Naive thymus-derived CD4-positive, alpha-beta T cell (primary cell): ENCODE measurements at regions not wholly inside any gene's neighbourhood (a gene's known extent, or its start where the extent isn't known, plus 50 kb on each side); places are given as distances from the start of the nearest gene placed in this dataset.

Experiments used
- ATAC-seq: fragments of 150-1000 bp; cut with Tn5 transposase; 2 replicates; pipeline ENCODE4 v1.10.0; 2021; ENCODE audit warnings: mild to moderate bottlenecking, moderate library complexity
- CTCF ChIA-PET: fragments of 350-600 bp; sonication (Branson Sonifier 250); formaldehyde crosslinking; loops from one replicate; lab custom pipeline; 2021; ENCODE audit warnings: antibody characterized with exemption; lab: Charles Lee
- POLR2A ChIA-PET: fragments of 350-600 bp; sonication (Branson Sonifier 250); formaldehyde crosslinking; loops from one replicate; lab custom pipeline; 2021; ENCODE audit warnings: antibody characterized with exemption, inconsistent platforms; lab: Charles Lee
- DNase-seq, 9 donors: peaks; one replicate each; pipeline versions ENCODE4 v3.0.0 to v3.0.0-alpha.2; 2020 to 2022; ENCODE audit warnings: mixed read lengths in 1 of 9
- H3K27ac ChIP-seq: one replicate; pipeline ENCODE4 v1.7.0; 2013; ENCODE audit warnings: mild to moderate bottlenecking, low read depth, low read length, moderate library complexity
- H3K27me3 ChIP-seq, 2 donors: one replicate each; pipeline ENCODE4 v1.7.0; 2013; ENCODE audit warnings: low read length in 2 of 2, mild to moderate bottlenecking in 2 of 2, moderate library complexity in 2 of 2; ENCODE audit not compliant: control insufficient read depth in 2 of 2, insufficient read depth in 2 of 2
- H3K36me3 ChIP-seq, 3 experiments: 1 replicate in 2 of 3; 2 replicates in 1 of 3; pipeline ENCODE4 v1.7.0; 2013; ENCODE audit warnings: low read length in 3 of 3, mild to moderate bottlenecking in 3 of 3, moderate library complexity in 1 of 3; ENCODE audit not compliant: insufficient read depth in 3 of 3, control insufficient read depth in 2 of 3
- H3K4me1 ChIP-seq, 2 donors: one replicate each; pipeline ENCODE4 v1.7.0; 2013; ENCODE audit warnings: low read length in 2 of 2, mild to moderate bottlenecking in 2 of 2, moderate library complexity in 1 of 2; ENCODE audit not compliant: control insufficient read depth in 2 of 2, insufficient read depth in 2 of 2
- H3K4me3 ChIP-seq: 2 replicates; pipeline ENCODE4 v1.7.0; 2013; ENCODE audit warnings: mild to moderate bottlenecking, low read length
- H3K9me3 ChIP-seq, 3 experiments: 1 replicate in 2 of 3; 2 replicates in 1 of 3; pipeline ENCODE4 v1.7.0; 2013; ENCODE audit warnings: low read length in 3 of 3; ENCODE audit not compliant: control insufficient read depth in 2 of 3
- H3K27ac Mint-ChIP-seq, 9 donors: one replicate each; pipeline ENCODE4 v1.8.0; 2020 to 2022; ENCODE audit warnings: mixed read lengths in 9 of 9, mild to moderate bottlenecking in 8 of 9, moderate library complexity in 5 of 9, inconsistent platforms in 2 of 9
- H3K27me3 Mint-ChIP-seq, 5 donors: one replicate each; pipeline ENCODE4 v1.8.0; 2021 to 2022; ENCODE audit warnings: mixed read lengths in 5 of 5, mild to moderate bottlenecking in 1 of 5
- H3K36me3 Mint-ChIP-seq, 5 donors: one replicate each; pipeline ENCODE4 v1.8.0; 2020 to 2022; ENCODE audit warnings: mixed read lengths in 5 of 5, mild to moderate bottlenecking in 3 of 5, inconsistent platforms in 1 of 5
- H3K4me1 Mint-ChIP-seq, 7 donors: one replicate each; pipeline ENCODE4 v1.8.0; 2020 to 2022; ENCODE audit warnings: mixed read lengths in 7 of 7, mild to moderate bottlenecking in 3 of 7, inconsistent platforms in 1 of 7
- H3K4me3 Mint-ChIP-seq, 10 donors: one replicate each; pipeline ENCODE4 v1.8.0; 2020 to 2022; ENCODE audit warnings: mild to moderate bottlenecking in 10 of 10, mixed read lengths in 10 of 10, moderate library complexity in 6 of 10, inconsistent platforms in 2 of 10
- H3K9me3 Mint-ChIP-seq, 11 donors: one replicate each; pipeline ENCODE4 v1.8.0; 2020 to 2022; ENCODE audit warnings: mixed read lengths in 11 of 11, mild to moderate bottlenecking in 4 of 11, inconsistent platforms in 1 of 11, moderate library complexity in 1 of 11
- intact Hi-C, 2 donors: fragments of 100-400 bp; cut with micrococcal nuclease; formaldehyde crosslinking; loops; one replicate each; pipeline ENCODE4 v1.15.1; 2023

DNA sequence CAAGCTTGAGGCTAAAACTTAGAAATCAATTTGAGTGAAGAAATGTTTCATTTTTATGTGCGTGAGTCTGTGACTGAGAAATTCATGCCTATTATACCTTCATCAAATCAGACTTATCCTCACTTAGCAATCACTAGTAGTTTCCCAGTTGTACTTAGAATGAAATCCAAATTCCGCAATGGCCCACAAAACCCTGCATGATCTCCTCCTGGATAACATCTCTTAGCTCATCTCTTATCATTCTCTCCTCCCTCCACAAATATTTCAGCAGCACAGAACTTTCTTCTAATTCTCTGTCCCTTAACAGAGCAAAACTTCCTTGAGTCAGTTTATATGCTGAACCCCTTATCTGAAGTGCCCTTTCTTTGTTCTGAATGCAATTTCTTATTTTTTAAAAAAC, 198.8 kb upstream of the TGFBR2 start:
- ATAC-seq (no peak), DNase-seq (no peak)
- peaks cover 0 to 10% (median 0%) of the 10 kb centered on the region in 7 donors for H3K4me1 Mint-ChIP-seq
- no peak overlapping the region for H3K4me3 ChIP-seq
- H3K27me3 Mint-ChIP-seq, result no peaks in the 10 kb centered on the region
- CTCF ChIA-PET, result no interaction called here
- H3K27ac Mint-ChIP-seq, result peak overlapping the region in 2 of 9 donors; percentile 49 to 55
- H3K27ac ChIP-seq, result no peak overlapping the region
- H3K36me3 ChIP-seq, result no peaks in the 10 kb centered on the region
- peaks cover 0 to 29% (median 9%) of the 10 kb centered on the region in 11 donors for H3K9me3 Mint-ChIP-seq
- H3K9me3 ChIP-seq, result no peaks in the 10 kb centered on the region
- peaks cover 0 to 22% (median 16%) of the 10 kb centered on the region in 5 donors for H3K36me3 Mint-ChIP-seq
- intact Hi-C loops, result no loop called here
- H3K4me3 Mint-ChIP-seq, result no peak overlapping the region
- POLR2A ChIA-PET, result no interaction called here
- no peaks in the 10 kb centered on the region for H3K27me3 ChIP-seq
- H3K4me1 ChIP-seq, result no peaks in the 10 kb centered on the region

DNA sequence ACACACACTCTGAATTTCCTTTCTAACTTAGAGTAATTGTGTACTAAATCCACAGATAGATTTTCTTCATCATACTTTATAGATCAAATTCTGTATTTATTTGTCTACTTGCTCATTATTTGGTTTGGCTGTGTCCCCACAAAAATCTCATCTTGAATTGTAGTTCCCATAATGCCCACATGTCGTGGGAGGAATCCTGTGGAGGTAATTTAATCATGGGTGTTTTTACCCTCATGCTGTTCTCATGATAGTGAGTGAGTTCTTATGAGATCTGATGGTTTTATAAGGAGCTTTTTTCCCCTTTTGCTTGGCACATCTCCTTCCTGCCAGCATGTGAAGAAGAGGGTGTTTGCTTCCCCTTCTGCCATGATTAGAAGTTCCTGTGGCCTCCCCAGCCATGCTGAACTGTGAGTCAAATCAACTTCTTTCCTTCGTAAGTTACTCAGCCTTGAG, 198.3 kb upstream of the TGFBR2 start:
- Histone ChIP-seq H3K9me3 (no peaks in the 10 kb centered on the region), H3K27ac (no peak overlapping the region), H3K27me3 (no peaks in the 10 kb centered on the region), H3K4me3 (no peak overlapping the region), H3K36me3 (no peaks in the 10 kb centered on the region), H3K4me1 (no peaks in the 10 kb centered on the region)
- H3K9me3 Mint-ChIP-seq, result peaks cover 0 to 29% (median 9%) of the 10 kb centered on the region in 11 donors
- no peak for ATAC-seq
- CTCF ChIA-PET, result interaction anchor here (1.1 kb wide), 1 partner anchor 221 kb away, joined by 4 read pairs; no protein-coding TSS in a partner anchor
- no peaks in the 10 kb centered on the region for H3K27me3 Mint-ChIP-seq
- H3K4me3 Mint-ChIP-seq, result no peak overlapping the region
- peaks cover 0 to 6% (median 0%) of the 10 kb centered on the region in 7 donors for H3K4me1 Mint-ChIP-seq
- H3K36me3 Mint-ChIP-seq, result peaks cover 0 to 22% (median 16%) of the 10 kb centered on the region in 5 donors
- H3K27ac Mint-ChIP-seq, result peak overlapping the region in 2 of 9 donors; percentile 49 to 55
- DNase-seq, result no peak
- intact Hi-C loops, result no loop called here
- POLR2A ChIA-PET, result no interaction called here

- intact Hi-C loops, result no loop called here
- CTCF ChIA-PET, result no interaction called here
Observed at GRCh38 chr3:30418443-30418842, 188.0 kb upstream of the TGFBR2 start.

GRCh38 chr3:30421266-30421665, 185.1 kb upstream of the TGFBR2 start:
- intact Hi-C loops, result no loop called here
- Mint-ChIP-seq H3K27me3 (no peaks in the 10 kb centered on the region), H3K4me3 (no peak overlapping the region), H3K27ac (no peak overlapping the region), H3K4me1 (peaks cover 0 to 12% (median 5%) of the 10 kb centered on the region in 7 donors), H3K9me3 (peaks cover 0 to 8% (median 0%) of the 10 kb centered on the region in 11 donors), H3K36me3 (peaks cover 0 to 4% (median 0%) of the 10 kb centered on the region in 5 donors)
- Histone ChIP-seq H3K27ac (no peak overlapping the region), H3K4me3 (no peak overlapping the region), H3K36me3 (no peaks in the 10 kb centered on the region), H3K27me3 (no peaks in the 10 kb centered on the region), H3K4me1 (no peaks in the 10 kb centered on the region), H3K9me3 (no peaks in the 10 kb centered on the region)
- DNase-seq (no peak), ATAC-seq (no peak)
- POLR2A ChIA-PET, result no interaction called here
- CTCF ChIA-PET, result interaction anchor here (0.7 kb wide), 1 partner anchor 310 kb away, joined by 3 read pairs; no protein-coding TSS in a partner anchor

More at GRCh38 chr3:30418443-30418842, 188.0 kb upstream of the TGFBR2 start:
- no peaks in the 10 kb centered on the region for H3K4me1 ChIP-seq
- POLR2A ChIA-PET, result no interaction called here
- H3K4me3 ChIP-seq, result no peak overlapping the region
- peaks cover 0 to 8% (median 0%) of the 10 kb centered on the region in 11 donors for H3K9me3 Mint-ChIP-seq
- peaks cover 0 to 12% (median 5%) of the 10 kb centered on the region in 7 donors for H3K4me1 Mint-ChIP-seq
- no peak for ATAC-seq
- no peak overlapping the region for H3K4me3 Mint-ChIP-seq
- no peak for DNase-seq
- H3K36me3 ChIP-seq, result no peaks in the 10 kb centered on the region
- H3K9me3 ChIP-seq, result no peaks in the 10 kb centered on the region
- no peak overlapping the region for H3K27ac ChIP-seq
- no peaks in the 10 kb centered on the region for H3K27me3 ChIP-seq
- no peaks in the 10 kb centered on the region for H3K27me3 Mint-ChIP-seq
- no peak overlapping the region for H3K27ac Mint-ChIP-seq
- H3K36me3 Mint-ChIP-seq, result peaks cover 0 to 4% (median 0%) of the 10 kb centered on the region in 5 donors

DNA sequence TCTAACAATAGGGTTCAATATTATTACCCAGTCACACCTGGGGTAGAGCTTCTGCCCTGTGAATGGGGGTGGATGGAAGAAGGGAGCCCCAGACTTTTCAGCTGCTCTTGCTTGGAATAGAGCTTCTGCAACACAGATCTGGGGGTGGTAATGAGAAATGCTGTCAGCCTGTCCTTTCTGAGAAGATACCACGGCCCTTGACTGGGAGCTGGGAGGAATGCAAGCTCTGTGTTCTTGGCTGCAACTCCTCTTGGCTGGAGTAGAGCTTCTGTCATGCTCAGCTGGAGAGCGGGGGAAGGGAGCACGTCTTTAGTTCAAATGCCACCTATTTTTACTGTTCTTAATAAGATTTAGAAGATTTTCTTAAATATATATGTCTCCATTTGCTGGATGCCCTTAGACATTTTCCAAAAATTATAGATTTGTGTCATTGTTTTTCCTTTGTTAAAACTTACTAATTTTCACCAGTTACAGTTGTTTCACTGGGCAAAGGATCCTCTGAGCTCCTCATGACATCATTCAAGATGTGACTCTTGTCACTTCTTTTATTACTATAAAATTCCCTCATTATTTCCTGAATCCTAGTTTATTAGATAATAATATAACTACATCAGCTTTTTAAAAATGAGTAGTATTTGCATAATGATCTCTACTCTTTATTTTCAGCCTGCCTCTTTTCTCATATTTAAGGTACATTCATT, 180.0 kb upstream of the TGFBR2 start:
- intact Hi-C loops, result no loop called here
- Histone ChIP-seq H3K27me3 (no peaks in the 10 kb centered on the region), H3K4me3 (no peak overlapping the region), H3K36me3 (no peaks in the 10 kb centered on the region), H3K27ac (no peak overlapping the region), H3K4me1 (no peaks in the 10 kb centered on the region), H3K9me3 (no peaks in the 10 kb centered on the region)
- no peak overlapping the region for H3K27ac Mint-ChIP-seq
- ATAC-seq (no peak), DNase-seq (no peak)
- no peak overlapping the region for H3K4me3 Mint-ChIP-seq
- peaks cover 0 to 10% (median 5%) of the 10 kb centered on the region in 5 donors for H3K36me3 Mint-ChIP-seq
- H3K4me1 Mint-ChIP-seq, result peaks cover 0 to 9% (median 0%) of the 10 kb centered on the region in 7 donors
- CTCF ChIA-PET, result interaction anchor here (0.7 to 1.0 kb wide), 2 partner anchors 107 to 227 kb away, joined by 3 to 4 read pairs; no protein-coding TSS in a partner anchor
- H3K9me3 Mint-ChIP-seq, result peaks cover 0 to 14% (median 0%) of the 10 kb centered on the region in 11 donors
- H3K27me3 Mint-ChIP-seq, result no peaks in the 10 kb centered on the region
- POLR2A ChIA-PET, result interaction anchor here (0.6 to 0.9 kb wide), 2 partner anchors 10 to 111 kb away, joined by 3 to 7 read pairs; no protein-coding TSS in a partner anchor

DNA sequence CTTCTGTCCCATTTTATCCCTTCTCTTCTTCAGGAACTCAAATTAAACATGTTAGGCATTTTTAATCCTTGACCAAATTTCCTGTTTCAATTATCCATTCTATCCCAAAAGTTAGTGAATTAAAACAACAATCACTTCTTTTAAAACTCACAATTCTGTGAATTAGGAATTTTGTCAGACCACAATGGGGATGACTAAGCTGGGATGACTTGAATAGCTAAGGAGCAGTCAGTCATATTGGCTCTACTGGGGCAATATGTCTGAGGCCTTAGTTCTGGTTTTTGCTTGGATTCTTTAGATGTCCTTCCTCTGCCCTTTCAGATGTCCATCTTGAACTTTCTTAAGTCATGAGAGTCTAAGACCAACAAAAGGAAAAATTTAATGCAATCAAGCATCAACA, 178.2 kb upstream of the TGFBR2 start:
- no peak for ATAC-seq
- Mint-ChIP-seq H3K36me3 (peaks cover 0 to 12% (median 5%) of the 10 kb centered on the region in 5 donors), H3K27me3 (no peaks in the 10 kb centered on the region), H3K9me3 (peaks cover 0 to 17% (median 0%) of the 10 kb centered on the region in 11 donors), H3K4me3 (no peak overlapping the region), H3K4me1 (peaks cover 0 to 9% (median 0%) of the 10 kb centered on the region in 7 donors), H3K27ac (no peak overlapping the region)
- intact Hi-C loops, result no loop called here
- CTCF ChIA-PET, result no interaction called here
- DNase-seq, result no peak
- H3K9me3 ChIP-seq, result no peaks in the 10 kb centered on the region
- no peaks in the 10 kb centered on the region for H3K27me3 ChIP-seq
- no peaks in the 10 kb centered on the region for H3K4me1 ChIP-seq
- no peak overlapping the region for H3K27ac ChIP-seq
- POLR2A ChIA-PET, result interaction anchor here (0.6 kb wide), 1 partner anchor 74 kb away, joined by 3 read pairs; no protein-coding TSS in a partner anchor
- no peak overlapping the region for H3K4me3 ChIP-seq
- H3K36me3 ChIP-seq, result no peaks in the 10 kb centered on the region
